VCaP (cell line): ENCODE measurements at regions not wholly inside any gene's neighbourhood (a gene's known extent, or its start where the extent isn't known, plus 50 kb on each side); places are given as distances from the start of the nearest gene placed in this dataset.

Experiments
- H3K27ac ChIP-seq: fragments of 450-650 bp; 2 replicates; pipeline ENCODE4 v1.5.1; 2017
- TF ChIP-seq, protein P1 (sequence below): fragments of 450-650 bp; conservative IDR thresholded peaks from 2 replicates; pipeline ENCODE4 v1.5.1; 2017; ENCODE audit warnings: mild to moderate bottlenecking, moderate library complexity

DNA sequence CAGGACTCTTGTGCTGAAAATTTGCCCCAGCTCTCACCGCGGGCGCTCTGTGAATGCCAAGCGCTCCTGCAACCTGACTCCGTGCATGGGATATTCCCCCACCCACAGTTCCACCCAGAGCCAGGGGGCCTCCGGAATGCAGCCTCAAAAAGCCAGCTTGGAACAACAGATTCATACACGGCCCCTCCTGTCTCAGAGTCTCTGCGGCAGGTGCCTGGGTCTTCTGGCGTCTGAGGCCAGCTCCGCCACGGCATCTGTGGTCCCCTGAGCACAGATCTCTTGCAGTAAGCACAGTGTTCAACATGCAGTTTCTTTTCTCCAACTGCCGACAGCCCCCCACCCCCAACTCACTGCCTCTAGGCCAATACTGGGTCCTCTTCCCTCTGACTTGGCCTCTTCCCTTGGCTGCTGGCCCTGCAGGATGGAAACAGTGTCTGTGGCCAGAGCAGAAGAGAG lies 355.7 kb upstream of the IRX2 start:
- TF ChIP-seq, protein P1, sequence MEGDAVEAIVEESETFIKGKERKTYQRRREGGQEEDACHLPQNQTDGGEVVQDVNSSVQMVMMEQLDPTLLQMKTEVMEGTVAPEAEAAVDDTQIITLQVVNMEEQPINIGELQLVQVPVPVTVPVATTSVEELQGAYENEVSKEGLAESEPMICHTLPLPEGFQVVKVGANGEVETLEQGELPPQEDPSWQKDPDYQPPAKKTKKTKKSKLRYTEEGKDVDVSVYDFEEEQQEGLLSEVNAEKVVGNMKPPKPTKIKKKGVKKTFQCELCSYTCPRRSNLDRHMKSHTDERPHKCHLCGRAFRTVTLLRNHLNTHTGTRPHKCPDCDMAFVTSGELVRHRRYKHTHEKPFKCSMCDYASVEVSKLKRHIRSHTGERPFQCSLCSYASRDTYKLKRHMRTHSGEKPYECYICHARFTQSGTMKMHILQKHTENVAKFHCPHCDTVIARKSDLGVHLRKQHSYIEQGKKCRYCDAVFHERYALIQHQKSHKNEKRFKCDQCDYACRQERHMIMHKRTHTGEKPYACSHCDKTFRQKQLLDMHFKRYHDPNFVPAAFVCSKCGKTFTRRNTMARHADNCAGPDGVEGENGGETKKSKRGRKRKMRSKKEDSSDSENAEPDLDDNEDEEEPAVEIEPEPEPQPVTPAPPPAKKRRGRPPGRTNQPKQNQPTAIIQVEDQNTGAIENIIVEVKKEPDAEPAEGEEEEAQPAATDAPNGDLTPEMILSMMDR, result no peak
- no peak overlapping the region for H3K27ac ChIP-seq

GRCh38 chr5:3105581-3105980 lies 354.1 kb upstream of the IRX2 start:
- TF ChIP-seq, protein P1, result no peak
- H3K27ac ChIP-seq, result no peak overlapping the region

DNA sequence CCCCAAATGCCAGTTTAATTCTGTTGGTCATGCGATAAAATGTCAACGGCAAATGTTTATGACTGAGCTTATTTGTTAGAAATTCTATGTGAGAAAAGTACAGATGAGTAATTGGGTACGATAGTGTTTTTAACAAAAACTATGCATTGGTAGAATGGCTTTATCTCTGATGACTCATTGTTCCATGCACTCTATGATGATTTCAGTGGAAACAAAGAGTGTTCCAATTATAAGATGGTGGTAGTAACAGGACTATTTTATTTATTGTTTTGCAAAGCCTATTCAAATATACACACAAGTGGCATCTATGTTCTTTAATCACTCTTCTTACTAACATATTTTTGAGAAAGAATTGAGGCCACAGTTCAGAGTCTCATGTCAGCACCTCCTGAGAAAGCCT lies 353.7 kb upstream of the IRX2 start:
- TF ChIP-seq, protein P1, result no peak

GRCh38 chr5:3104429-3105060 lies 353.1 kb upstream of the IRX2 start:
- TF ChIP-seq, protein P1, result no peak
- H3K27ac ChIP-seq, result no peak overlapping the region

More for the DNA sequence above, 353.7 kb upstream of the IRX2 start:
- H3K27ac ChIP-seq, result no peak overlapping the region

DNA sequence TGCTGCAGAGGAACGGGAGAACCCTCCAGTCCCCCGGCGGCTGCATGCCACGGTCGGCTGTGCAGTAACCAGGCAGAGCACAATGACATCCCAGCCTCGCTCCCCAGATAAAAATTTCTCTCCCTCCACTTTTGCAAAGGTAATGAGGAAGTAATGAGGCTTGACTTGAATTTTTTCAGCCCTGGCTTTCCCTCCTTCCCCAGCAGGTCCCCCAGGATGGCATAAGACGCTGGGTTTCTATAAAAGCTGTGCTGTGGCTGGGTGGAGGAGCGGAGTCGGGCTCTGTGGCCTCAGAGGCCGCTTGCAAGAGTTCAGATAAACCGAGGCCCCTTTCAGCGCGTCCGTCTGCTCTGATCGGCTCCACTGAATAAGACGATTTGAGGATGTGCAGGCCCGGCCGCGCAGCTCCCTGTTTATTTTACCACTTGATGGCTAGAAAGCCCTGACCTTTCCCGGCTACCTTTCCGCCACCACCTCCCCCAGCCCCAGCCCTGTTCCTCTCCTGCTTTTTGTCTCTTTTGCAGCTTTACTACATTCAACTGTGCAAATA lies 351.9 kb upstream of the IRX2 start:
- TF ChIP-seq, protein P1, result no peak
- no peak overlapping the region for H3K27ac ChIP-seq

DNA sequence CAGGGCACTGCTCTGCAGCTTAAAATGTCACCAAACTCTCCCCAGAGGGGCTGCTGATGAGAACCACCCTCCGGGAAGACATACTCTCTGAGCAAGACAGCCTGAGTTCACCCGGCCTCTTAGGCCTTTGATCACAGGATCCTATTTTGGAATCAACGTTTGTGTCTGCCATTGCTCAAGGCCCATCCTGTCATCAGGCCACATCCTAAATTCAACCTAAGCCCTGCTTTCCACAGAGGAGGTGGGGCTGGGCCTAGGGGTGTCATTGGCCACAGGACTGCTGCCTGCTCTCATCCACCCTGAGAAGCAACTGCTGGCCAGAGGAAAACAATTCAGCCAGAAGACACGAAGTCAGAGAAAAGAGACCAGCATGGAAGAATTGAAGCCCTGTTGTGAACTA lies 351.1 kb upstream of the IRX2 start:
- no peak overlapping the region for H3K27ac ChIP-seq
- TF ChIP-seq, protein P1, result no peak

DNA sequence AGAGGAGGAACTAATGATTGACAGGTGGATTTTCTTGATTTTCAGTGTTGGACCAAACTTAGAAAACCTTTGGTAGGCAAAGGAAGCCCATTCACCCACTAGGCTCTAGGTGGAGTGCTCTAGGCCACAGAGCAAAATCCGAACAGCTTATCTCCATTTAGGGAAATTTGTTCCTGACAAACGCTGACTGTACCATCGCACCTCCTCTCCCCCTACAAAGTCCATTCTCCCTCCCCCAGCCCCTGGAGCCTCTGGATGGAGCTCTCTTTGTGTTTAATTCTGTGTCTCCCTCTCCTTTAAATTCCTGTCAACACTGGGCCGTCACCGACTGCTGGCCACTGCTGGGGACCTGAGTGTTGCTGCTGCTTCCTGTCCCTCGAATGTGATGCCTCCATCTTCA lies 350.1 kb upstream of the IRX2 start:
- no peak overlapping the region for H3K27ac ChIP-seq
- TF ChIP-seq, protein P1, result no peak
